Stimulated activated CD8-positive, alpha-beta memory T cell treated with anti-CD3 and anti-CD28 coated beads, Interleukin-4, amount 100 ng/mL, for 48 hours (primary cell): ENCODE measurements at regions not wholly inside any gene's neighbourhood (a gene's known extent, or its start where the extent isn't known, plus 50 kb on each side); places are given as distances from the start of the nearest gene placed in this dataset.

Experiments used
- DNase-seq: peaks from one replicate; pipeline ENCODE4 v3.0.0-alpha.2; 2020

DNA sequence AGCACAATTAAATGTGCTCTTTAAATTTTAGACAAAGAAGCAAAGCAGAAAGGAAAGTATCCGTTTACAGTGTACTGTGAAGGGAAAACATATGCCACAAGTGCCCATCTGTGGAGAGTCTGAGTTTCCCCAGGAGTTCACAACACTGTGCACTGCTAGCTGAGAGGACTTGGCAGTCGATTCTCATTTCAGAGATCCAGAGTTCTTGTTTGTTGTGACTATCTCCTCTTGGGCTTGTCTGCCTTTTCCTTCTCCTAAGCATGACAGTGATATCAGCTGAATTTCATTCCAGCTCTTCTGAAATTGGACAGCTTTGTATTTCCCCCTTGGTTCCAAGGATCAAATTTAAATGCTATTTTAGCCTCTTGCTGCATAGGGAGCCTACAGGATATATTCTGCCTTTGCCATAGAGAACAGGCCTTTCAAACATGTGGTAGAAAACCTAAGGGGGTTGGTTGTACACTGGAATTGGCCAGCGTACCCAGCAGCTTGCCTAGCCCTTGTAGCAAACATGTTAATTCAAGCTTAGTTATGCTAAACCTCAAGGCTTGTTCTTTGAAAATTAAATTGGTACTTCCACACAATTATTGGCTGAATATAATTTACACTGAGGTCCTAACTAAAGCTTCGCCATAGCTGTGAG lies 259.2 kb upstream of the NOVA1 start:
- DNase-seq, result no peak

DNA sequence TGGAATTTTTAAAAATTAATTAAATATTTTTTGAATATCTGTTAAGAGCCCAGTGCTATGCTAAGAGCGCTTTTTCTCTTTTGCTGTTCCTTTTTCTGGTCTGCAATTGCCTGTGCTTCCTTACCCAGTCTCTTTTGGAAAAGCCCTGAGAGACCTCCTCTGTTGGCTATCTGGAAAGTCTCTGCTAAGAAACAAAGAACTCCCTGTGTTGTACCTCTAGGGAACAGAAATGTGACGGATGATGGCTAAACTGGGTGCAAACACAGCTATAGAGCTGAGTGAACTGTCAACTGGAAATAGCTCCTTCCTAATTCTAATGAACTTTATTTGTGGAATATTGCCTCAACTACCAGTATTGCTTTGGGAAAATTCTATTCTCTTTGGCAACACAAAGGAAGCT lies 261.6 kb upstream of the NOVA1 start:
- no peak for DNase-seq

DNA sequence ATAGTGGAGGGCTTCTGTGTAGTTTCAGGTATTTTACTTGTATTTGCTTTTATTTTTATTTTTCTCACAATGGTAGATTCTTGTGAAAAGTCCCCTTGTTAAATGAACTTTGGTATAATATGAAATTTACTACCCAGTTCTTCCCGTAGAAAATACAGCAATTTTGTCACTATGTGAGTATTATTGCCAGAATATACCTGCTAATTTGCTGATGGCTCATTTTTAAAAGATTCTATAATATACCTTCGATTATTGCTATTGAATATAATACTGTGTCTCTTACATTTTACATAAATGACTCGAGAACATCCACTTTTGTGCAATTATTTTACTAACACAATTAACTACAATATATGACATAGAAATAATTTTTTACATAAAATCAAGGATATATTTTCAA lies 262.3 kb upstream of the NOVA1 start:
- no peak for DNase-seq

DNA sequence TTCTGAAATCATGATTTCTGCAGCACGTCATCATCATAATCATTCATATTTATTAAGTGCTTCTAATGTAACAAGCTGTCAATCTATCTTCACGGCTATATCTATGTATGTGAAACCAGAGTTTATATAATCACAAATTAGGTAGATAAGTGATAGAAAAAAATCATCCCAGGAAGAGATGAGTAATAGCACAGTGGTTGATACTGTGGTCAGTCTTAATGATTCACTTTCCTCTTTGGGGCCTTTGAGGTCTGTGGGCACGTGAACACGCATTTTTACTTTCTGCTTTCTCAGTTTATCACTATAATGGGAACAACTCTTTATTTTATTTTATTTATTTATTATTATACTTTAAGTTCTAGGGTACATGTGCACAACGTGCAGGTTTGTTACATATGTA lies 265.9 kb upstream of the NOVA1 start:
- DNase-seq, result no peak

DNA sequence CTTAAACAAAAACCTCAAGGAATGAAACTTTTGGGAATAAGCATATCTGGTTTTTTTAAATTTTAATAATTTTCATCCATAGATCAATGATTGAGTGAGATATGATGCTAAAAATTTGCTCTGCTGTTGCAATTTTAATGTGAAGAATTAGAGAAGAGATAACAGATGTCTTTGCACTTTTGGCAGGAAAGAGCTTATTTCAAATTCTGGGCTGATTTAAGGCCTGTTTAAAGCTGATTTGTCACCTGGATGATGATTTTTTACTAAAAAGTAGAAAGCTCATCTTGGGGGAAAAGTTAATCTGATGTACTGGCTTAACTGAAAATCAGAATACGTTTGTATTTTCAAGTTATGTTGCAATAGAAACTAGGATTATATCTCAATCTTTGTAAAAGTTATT lies 268.9 kb upstream of the NOVA1 start:
- no peak for DNase-seq

DNA sequence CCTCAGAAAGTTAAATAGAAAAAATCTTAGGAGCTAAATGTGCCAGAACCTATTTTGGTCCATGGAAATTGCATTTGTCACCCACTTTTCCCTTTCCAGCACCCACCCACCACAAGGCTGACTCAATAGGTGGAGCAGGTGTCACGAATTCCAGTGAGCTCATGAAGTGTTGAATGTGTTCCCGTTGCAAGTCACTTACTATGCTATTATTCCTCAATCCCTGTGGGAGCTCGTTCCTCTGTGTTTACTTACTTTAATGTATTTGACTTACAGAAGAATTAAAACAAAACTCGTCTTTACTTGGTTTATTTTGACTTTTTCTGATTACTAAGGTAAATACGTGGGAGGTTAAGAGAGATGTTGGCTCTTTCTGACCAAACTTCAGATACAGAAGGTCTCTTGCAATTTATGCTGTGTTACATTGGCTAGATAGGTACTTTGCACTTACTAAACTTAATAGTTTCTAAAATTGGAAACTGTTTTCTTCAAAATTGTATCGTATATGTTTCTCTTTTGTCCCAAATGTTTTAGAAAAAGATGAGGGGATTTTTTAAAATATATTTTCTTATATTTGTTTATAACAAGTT lies 269.4 kb upstream of the NOVA1 start:
- DNase-seq, result no peak

DNA sequence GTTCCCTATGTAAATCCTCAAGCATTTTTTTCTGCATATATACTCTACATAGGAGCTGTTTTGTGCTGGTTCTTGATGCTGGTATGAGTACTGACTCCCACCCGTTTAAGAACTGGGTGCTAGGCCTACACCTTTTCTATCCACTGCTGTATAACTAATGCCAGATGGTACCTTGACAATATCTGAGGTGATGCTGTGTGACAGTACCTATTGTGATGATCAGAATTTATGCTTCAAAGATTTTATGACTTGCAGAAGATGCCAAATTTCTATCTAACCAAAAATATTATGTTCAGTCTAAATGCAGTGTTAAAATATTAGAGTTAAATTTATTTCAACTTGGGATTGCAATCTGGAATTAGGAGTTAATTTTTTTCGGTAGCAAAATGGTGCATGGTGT lies 272.3 kb upstream of the NOVA1 start:
- no peak for DNase-seq

DNA sequence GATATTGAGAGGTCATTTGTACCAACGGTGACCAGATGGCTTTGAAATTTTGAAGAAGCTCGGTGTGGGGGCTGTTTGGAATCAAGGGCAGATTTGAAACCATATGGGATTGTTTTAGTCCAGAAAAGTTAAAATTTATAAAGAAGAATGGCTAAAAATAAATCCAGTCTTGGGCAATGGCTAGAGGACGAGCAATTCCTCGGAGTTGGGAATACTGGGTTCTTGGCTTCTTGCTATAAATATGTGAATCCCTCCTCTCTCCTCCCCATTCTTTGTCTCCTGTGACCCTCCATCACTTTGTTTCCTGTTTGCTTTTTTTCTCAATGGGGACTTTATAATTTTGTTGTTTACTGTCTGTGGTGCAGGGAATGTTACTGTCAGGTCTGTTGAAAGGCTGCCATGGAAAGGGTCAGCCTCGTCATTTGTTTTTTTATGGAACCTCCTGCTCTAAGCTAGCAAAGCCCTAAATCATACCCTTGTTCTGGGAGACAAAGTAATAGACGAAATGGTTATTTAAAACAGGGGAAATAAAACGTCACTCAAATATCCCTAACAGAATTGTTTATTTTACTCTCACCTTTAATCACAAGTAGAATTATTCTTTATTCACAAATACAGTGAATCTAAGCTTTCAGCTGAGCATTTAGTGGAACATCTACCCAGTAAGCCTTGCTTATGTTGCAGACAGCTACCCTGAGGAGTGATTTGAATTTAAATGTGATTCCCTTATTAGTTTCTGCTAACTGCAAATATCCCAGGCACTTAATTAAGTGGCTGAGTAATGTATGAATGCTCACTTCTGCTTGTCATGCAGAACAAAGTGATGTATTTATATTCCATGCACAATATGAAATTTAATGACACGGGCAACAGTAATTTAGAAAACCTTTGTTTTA lies 273.1 kb upstream of the NOVA1 start:
- no peak for DNase-seq

DNA sequence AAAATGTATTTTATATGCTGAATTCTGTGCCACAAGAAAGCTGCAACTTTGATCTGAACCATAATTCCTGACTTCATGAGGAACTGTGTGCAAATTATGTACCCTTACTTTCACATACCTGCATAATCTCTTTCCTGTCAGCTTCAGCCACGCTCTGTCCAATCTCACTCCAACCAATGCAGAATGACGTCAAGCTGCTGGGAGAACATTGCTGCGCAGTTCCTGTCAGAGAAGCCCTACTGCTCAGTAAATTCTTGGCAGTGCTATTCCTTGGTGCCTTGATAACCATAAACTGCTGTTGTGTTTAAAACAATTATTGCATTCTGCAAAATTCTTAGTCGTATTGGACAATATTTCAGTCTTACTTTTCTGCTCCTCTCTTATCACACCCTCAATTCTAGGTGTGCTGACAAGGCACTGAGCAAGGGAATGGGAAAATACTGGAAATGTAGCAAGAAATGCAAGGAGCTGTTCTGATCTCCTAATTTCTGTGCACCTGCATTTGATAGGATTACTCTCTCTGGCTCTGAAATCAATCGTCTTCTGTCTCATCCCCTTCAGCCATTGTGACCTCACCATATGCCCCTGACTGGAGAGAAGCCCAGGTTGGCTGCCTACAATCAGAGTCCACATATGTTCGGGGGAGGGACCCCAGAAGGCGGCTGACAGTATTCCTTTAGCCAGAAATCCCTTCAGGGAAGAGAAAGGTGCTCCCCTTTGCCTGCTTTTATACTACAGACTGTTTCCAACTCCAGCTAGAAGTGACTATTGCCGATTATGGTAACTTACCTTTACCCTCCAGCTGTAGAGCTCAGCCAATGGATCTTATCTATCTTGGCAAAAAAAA lies 274.9 kb upstream of the NOVA1 start:
- no peak for DNase-seq

DNA sequence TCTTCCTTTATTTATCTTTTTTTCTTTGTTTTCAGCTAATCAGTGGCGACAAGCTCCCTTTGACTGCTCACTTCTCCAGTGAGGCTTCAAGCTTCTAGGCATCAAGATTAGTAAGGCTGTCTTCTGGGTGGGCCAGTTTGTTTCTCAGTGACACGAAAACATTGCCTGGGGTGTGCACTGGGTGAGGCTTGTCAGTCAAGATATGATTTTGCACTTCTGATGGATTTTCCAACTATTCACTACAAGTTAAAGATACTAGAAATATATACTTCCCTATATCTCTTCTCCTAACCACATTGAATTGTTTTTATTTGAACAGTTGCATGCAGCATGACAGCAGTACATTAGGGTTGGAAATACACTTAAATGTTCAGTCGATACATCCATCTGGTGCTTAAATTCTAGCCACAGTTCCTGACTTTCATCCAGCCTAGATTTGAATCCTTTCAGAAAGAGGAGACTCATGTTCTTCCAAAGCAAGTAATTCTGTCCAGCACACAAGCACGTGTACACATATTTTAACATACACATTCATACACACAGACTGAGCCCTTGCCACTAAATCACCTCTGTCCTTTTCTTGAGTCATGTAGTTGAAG lies 275.6 kb upstream of the NOVA1 start:
- no peak for DNase-seq

DNA sequence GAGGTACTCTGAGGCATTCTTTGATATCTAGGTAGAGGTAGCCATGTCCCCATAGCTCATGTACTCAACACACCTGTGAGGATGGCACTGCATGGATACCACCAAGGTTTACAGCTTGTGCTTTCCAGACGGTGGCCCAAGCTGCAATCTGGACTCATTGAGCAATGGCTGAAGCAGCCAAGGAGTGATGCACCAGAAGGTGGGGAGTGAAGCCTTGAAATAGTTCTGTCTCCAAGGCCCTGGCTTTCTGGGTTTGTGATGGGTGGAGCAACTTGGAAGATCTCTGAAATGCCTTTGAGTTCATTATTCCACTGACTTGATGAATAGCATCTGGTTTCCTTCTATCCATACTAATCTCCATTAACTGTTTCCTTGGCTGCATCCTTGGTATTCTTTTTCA lies 290.0 kb upstream of the NOVA1 start:
- no peak for DNase-seq

DNA sequence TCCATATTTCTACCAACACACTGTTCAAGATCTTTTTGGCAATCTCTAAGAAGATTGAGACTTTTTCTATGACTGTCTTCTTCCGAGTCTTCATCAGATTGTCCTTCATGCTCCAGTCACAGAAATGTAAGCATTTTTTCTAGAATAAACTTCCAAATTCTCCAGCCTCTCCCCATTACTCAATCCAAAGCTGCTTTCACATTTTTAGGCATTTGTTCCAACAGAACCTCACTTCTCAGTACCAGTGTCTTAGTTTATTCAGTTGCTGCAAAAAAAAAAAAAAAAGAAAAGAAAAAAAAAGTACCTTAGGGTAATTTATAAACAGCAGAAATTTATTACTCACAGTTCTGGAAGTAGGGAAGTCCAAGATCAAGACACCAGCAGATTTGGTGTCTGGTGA lies 290.8 kb upstream of the NOVA1 start:
- no peak for DNase-seq

DNA sequence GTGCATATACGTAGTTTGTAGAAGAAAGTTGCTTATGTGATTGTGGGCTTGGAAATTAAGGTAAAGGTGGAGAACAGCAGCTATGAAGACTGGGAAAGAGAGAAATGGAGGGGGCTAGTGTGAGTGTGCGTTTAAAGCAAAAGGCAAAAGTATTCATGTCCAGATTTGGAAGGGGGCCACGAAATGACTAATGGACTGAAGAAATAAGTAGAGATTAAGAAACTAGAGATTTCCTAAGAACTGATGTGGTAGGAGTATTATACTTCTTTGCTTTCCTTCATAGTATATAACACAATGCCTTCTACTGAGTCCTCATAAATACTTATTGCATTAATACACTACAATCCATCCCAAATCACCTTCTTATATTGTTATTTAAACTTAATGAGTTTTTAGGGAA lies 298.6 kb upstream of the NOVA1 start:
- DNase-seq, result no peak

DNA sequence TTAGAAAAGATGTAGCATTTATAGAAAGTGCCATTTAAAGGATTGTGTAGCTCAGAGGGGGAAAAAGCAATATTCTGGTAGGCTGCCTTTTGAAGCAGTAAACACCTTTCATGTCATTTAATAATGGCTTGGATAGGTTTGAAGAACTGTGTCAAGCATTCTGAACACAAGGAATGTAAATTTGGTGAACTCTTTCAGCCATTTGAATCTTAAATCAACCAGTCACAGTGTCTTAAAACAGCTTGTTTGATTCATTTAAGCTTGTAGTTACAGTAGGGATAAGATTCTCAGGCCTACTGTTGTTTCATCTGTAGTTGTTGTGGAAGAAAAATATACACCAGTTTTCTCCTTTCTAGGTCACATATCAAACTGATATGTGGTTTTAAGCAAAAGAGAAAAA lies 299.4 kb upstream of the NOVA1 start:
- DNase-seq, result no peak

DNA sequence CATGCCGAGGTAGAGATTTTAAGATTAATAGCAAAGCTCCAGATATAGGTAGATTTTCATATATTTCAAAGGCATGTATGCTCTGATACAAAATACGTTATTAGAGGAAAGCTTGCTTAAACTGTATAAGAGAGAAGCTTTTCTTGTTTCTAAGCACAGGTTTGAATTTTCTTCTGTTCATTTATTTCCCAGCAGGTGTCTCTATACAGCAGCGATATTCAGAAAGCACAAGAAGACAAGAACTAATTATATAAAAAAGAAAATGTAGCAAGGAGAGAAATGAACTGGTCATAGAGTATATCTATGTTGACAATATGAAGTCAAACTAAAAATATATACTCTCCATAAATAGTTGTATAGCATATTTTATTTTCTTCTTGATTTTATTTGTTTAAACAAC lies 307.4 kb upstream of the NOVA1 start:
- DNase-seq, result no peak

DNA sequence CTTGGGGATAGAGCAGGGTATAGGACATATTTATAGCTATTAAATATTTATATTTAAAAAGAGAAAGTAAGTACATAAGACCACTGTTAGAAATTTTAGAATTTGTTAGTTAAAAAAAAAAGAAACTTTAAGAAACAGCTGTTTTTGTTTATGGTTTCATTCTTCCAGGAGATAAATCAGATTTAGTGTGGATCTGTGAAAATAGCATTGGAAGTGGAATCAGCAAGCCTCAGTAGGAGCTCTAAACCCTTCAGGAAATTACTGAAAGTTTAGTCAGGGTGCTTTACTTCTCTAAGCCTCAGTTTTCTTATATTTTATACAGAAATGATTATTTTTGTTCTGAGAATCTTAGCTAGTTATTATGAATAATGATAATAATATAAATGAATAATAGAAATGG lies 316.0 kb upstream of the NOVA1 start:
- no peak for DNase-seq

DNA sequence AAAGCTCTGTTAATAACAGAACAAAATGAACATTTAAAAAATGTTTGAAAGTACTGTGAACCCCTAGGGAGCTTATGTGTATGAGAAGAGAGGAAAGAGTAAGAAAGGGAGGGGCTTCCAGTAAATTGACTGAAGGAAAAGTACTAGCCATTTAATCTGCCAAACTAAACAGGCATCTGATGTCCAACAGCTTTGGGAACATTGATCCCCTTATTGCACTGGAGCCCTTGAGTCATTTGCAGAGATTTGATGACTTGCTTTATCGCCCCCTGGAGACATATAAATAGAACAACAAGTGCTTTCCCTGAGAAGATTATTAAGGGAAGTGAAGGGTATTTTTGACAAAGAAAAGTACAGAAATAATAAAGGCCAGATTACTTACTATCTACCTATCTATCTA lies 319.3 kb upstream of the NOVA1 start:
- DNase-seq, result no peak

DNA sequence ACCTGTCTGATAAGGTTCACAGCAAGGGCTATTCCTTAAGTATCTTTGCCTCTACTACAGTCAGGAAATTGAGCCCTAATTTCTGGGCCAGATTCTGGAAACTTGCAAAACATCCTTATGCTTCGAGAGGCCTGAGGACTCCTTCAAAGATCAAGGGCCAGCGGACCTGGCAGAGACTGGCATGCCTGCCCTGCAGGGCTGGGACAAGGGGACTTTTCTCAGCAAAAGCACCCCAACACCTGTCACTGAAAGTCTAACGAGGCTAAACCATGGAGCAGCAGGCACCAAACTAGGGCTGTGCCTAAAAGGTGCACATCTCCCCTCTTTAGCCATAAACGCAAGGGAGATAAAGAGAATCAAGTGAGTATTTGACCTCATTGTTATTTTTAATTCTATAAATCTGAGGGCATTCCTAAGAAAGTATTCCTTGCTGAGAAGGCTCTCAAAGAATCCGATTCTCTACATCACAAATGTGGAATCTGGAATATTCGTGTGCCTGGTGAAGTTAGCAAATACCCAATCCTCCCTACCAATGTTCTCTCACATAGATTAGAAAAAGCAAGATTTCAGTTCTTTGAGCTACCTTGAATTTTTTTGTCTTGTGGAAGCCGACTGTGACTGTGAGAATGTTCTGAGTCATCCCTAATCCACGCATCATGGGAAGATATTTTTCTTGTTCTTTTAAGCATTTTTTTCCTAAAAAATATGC lies 328.2 kb upstream of the NOVA1 start:
- DNase-seq, result no peak

DNA sequence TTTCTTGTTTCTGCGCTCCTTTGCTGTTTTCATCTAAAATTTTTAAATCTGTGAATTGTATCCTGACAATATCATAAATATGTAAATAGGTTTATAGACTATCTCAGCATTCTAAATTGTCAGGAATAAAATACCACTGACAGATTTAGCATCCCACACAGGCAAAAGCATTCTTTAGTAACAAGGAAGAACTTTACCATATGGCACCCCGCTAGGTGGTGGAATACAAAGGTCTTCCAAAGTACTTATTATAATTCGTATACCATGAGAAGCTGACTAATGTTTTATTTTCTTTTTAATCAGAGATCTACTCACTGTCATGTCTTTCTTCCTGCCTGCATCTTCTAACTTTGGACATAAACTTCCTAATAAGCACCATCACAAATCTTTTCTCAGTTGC lies 328.8 kb upstream of the NOVA1 start:
- DNase-seq, result no peak

DNA sequence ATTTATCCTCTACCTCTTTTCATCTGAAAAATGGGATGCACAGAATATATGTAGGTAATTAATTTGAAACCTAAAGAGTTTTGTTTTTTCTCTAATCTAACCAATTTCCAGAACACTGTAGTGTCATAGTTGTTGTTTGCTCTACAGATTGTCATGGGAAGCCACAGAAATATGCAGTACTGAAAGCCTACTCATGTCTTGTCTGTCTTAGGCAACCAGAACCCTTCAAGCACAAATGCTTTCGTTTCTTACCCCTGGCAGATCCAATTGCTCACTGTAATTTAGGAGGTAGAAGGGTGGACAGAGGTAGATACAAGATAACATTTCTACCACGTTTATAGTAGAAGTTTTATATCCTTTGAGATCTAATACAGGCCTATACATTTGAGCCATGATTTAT lies 330.2 kb upstream of the NOVA1 start:
- no peak for DNase-seq

DNA sequence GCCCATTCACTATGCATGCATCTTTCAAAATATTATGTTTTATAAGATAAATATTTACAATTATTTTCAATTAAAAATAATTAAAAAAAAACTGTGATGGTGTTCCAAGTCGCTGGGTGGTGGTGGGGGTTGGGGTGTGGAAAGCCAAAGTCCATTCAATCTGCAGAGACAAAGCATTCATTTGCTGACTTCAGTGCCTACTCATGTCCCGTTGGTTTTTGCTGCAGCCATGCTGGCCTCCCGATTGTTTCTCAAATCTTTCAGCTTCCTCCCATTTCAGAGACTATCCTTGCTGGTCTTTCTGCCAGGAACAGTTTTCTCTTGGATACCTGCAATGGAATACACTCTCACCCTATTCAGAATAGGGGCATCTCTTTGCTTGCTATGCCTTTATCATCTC lies 331.5 kb upstream of the NOVA1 start:
- DNase-seq, result no peak

DNA sequence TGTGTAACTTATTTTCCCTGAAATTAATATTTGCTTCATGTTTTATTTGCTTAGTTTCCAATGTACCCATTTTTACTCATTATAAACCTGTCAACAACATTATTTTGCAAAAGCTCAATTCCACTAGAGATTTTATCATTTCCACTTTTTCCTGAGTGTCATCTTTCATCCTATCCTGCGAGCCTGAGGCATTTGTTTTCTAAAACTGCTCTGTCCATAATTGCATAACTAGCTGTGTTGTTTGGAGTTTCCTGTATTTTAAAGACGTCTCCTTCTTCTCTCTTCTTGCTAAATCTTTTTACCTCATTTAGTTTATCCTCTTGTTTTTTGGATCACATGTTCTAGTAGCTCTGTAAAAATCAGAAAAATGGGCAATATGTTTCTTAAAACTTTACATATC lies 332.7 kb upstream of the NOVA1 start:
- no peak for DNase-seq
